T1000 (cell line): ENCODE measurements at regions not wholly inside any gene's neighbourhood (a gene's known extent, or its start where the extent isn't known, plus 50 kb on each side); places are given as distances from the start of the nearest gene placed in this dataset.
"Not testable (repeated sequence)": the region's sequence is repeated elsewhere in the genome, so short reads cannot be mapped to it uniquely, and the experiment has no call there.

Experiments
- DNase-seq: peaks from one replicate; lab custom pipeline; 2025; ENCODE audit warnings: mixed read lengths; lab: John Stamatoyannopoulos, UW

DNA sequence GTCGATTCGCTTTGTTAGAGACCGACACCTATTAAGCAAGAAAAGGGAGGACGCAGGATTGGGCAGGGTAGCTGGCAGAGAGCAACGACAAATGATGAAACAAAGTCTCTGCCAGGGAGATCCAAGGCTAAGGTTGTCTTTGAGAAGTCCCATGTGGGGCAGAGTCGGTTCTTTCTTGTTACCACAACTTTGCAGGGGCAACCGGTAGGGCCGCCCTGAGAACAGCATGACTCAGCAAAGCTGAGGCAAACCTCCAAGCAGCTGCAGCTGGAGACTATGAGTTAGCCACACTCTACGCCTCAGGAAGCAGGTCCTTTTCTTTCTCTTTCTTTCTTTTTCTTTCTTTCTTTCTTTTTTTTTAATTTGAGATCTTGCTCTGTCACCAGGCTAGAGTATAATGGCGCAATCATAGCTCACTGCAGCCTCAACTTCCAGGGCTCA is 452.3 kb upstream of the ID2 start:
- DNase-seq = peak; percentile 18

DNA sequence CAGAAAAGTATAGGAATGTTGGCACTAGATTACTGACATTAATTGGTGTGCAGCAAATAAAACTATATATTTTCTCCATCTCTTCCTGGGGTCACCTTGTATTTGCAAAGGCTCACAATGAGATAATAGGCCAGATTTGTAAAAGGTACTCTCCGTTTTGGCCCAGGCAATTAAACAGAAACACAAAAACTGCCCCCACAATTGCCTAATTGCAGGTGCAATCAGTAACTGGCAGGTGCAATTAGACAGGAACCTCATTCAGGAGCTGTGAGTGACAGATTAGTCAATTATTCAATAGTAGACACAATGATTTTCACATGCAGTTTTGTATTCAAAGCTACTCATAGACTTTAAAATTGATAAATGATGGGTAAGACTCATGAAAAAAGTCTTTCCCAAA is 451.4 kb upstream of the ID2 start:
- no peak for DNase-seq

- no peak for DNase-seq
These were observed 450.0 kb upstream of the ID2 start for GRCh38 chr2:8231902-8232301.

DNA sequence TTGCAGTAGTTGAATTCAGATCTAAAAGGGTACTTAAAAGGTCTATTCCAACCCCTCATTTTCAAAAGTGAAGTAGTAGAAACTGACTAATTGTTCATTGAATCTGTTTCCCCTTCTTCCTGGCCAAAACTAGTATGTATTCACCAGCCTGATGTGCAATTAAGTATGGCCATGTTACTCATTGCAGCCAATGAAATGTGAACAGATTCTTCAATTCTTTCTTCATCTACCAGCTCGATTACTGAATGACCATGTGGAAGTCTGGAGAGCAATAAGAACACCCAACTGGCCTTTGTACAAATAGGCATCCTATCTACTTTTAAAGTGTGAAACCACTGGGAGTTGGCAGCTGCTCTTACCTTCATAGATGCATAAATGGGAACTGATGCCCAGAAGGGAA is 449.0 kb upstream of the ID2 start:
- DNase-seq = no peak

DNA sequence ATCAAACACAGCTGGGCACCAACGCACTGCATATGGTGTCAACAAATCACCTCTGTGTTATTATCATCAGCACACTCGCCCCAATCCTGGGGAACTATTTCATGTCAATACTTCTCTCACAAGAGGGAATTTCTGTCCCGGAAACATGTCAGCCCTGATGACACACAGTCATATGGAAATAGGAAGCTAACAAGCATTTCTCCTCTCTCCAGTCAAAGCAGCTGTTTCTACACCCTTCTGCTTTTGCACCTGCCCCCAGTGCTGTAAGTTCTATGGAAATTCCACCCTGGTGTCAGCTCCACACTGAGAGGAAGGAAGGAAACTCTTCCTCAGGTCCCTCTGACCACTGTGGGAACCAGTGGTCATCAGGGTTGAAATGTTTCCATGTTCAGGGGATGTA is 447.6 kb upstream of the ID2 start:
- no peak for DNase-seq

DNA sequence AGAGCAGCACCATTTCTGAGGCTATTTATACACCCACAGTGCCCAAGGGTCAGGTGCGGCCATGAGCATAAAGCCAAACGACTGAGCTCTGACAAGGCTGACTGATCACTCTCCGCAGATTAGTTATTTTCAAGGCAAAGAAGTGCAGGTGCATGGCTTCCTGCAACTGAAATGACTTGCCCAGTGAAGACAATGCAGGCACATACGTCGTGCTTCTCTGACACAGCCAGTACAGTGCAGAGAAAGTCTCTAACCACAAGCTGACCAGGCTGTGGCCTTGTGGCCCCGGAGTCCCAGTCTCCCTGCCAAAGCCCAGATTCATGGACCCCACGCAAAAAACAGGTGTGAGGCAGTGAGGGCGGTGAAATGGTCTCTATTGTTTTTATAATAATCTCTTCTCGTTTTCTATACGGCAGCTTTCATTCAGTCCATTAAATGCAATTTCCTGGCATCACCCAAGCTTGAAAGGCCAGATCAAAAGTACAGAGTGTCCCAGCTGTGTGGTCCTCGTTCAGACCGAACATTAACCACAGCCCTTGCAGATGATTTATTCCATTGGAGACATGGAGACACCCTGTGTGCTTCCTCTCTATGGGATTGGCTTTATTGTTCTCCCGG is 447.0 kb upstream of the ID2 start:
- DNase-seq = no peak

DNA sequence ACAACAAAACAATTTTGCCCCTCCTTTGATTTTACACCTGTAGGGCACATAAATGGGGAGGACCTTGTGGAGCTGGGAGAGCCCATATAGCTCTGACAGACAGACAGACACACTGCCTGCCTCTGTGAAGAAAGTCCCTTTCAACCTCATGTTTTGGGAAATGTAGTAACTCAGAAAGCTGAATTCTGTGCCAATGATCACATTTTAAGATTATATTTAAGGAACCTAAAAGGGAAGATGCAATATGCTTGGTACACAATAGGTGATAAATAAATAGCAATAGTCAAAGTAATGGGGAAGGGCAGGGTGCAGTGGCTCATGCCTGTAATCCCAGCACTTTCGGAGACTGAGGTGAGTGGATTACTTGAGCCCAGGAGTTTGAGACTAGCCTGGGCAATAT is 446.4 kb upstream of the ID2 start:
- no peak for DNase-seq

DNA sequence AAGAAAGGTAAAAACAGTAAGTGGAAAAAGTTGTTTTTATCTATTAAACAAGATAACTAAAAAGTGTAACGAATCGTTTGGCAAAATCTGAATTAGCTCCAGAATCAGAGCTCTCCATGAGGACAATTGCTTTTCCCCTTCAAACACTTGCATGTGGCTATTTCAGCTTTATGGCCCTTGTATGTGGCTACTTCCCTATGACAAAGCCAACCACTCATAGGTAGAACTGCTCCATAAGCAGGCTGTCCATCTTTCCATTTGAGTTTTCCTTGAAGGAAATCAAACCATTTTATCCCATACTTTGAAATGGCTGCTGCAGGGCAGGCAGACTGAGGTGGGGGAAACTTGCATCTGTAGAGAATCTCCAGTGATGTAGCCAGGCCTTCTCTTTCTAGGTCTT is 445.5 kb upstream of the ID2 start:
- no peak for DNase-seq

- no peak for DNase-seq
These were observed 443.2 kb upstream of the ID2 start for GRCh38 chr2:8238521-8239230.

- no peak for DNase-seq
These were observed 442.2 kb upstream of the ID2 start for GRCh38 chr2:8239531-8240088.

GRCh38 chr2:8241317-8241716 is 440.5 kb upstream of the ID2 start:
- no peak for DNase-seq

GRCh38 chr2:8242739-8243138 is 439.1 kb upstream of the ID2 start:
- no peak for DNase-seq

DNA sequence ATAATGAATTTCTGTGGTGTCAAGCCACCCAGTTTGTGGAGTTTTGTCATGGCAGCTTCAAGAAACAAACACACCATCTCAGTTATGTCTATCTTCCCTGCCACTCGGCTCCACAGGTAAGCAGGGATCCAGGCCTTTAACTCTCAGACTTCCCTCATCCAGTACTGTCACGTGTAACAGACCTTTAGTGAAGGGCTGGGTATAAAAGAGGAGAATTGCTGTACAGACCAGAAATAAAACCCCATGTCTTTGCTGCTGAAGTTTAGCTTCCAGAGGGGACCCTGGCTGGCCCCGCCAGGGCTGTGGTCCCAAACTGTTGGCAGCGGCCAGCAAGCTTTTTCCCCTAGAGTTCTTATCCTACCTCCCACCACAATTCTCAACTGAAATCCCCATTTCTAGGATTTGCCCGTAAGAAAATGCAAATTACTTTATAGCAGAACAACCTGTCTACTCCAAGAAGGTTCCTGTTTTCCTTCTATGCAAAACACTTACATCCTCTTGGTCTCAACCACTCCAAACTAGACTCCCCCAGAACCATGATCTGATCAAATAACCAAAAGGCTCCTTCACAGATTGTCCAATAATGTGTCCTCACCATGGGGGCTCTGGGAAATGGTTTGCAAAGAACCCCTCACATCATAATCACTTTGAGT is 438.0 kb upstream of the ID2 start:
- DNase-seq = no peak

DNA sequence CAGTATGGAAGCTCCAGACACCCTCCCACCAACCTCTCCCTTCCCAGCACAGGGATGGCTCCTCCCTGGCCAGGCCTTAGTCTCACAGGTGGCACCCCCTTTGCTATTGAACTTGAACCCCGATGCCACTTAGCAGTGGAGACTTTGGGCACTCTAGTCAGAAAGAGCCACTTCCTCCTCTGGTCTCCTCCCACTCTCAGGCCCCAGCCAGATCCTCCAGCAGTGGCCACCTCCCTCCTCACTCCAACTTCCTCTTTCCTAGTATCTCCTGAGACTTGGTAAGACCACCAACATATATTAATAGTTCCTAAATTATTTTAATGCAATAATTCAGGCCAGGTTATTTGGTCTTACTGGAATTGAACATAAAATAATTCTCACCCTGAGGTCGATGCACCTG is 437.2 kb upstream of the ID2 start:
- DNase-seq = no peak

GRCh38 chr2:8246137-8246536 is 435.7 kb upstream of the ID2 start:
- no peak for DNase-seq

- DNase-seq = no peak
These were observed 433.8 kb upstream of the ID2 start for GRCh38 chr2:8247905-8248622.

GRCh38 chr2:8248623-8248957 is 433.3 kb upstream of the ID2 start:
- no peak for DNase-seq

DNA sequence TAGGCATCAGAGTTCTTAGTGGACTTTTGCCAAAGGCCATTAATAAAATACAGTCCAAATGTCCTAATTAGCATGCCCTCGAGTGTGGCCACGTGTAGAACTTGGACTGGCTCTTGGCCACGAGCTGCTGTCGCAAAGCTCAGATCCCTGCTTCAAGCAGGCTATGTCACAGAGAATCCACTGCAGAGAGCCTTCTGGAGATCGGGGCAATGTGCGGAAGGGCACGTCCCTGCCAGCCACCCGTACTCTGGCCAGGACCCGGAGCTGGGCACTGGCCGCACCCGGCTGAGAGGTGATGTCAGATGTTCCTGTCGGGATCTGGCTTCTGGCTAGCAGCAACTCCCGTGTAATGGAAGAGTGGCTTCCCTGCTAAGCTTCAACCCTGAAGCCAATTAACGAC is 432.7 kb upstream of the ID2 start:
- DNase-seq = no peak

GRCh38 chr2:8249769-8250168 is 432.1 kb upstream of the ID2 start:
- DNase-seq = no peak

- DNase-seq = not testable (repeated sequence)
These were observed 431.6 kb upstream of the ID2 start for GRCh38 chr2:8250290-8250689.

GRCh38 chr2:8251291-8251690 is 430.6 kb upstream of the ID2 start:
- no peak for DNase-seq

- no peak for DNase-seq
These were observed 430.0 kb upstream of the ID2 start for GRCh38 chr2:8251856-8252255.
